ENCODE measurements at regions not wholly inside any gene's neighbourhood (a gene's known extent, or its start where the extent isn't known, plus 50 kb on each side); places are given as distances from the start of the nearest gene placed in this dataset.

- peak; percentile 10 to 59 for DNase-seq
These were observed 358.3 kb downstream of the KLF5 start for GRCh38 chr13:73417012-73417615.

DNA sequence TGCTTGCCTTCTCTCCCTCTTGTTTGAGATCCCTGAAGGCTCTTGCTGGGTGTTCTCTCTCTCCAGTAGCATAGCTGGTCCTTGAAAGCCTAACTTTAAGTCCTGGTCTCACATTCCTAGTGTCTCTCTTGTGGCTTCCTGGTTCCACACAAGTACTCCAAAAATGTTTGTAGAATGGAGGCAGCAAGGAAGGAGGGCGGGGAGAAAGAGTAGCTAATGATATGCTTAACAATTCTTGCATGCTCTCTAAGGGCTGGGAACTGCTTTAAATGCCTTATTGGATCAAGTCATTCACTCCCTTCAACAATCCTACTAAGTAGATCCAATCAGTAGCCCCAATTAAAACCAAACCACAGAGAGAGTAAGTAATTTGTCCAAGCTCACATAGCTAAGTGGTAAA lies 357.3 kb downstream of the KLF5 start:
- DNase-seq, result no peak

- DNase-seq, result no peak
These were observed 354.9 kb downstream of the KLF5 start for GRCh38 chr13:73413656-73414055.

GRCh38 chr13:73412933-73413332 lies 354.1 kb downstream of the KLF5 start:
- DNase-seq, result no peak

- DNase-seq, result no peak
These were observed 352.4 kb downstream of the KLF5 start for GRCh38 chr13:73411067-73411809.

DNA sequence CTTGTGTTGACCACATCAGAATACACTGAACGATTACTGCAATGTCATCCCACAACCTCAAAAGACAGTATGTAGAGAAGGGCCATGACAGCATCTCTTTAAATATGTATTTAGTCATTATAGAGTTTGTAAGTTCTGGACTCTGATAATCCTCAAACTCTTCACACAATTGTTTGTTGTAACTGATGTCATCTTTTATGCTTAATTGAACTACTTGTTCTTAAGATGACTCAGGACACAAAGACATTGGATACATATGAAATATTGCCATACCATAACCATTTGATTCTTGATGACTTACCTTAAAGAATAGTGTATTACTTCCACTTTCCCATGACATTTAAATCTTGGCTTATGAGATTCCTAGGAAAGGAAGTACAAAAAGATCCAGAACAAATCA lies 347.6 kb downstream of the KLF5 start:
- no peak for DNase-seq

GRCh38 chr13:73404581-73404980 lies 345.8 kb downstream of the KLF5 start:
- DNase-seq, result no peak

DNA sequence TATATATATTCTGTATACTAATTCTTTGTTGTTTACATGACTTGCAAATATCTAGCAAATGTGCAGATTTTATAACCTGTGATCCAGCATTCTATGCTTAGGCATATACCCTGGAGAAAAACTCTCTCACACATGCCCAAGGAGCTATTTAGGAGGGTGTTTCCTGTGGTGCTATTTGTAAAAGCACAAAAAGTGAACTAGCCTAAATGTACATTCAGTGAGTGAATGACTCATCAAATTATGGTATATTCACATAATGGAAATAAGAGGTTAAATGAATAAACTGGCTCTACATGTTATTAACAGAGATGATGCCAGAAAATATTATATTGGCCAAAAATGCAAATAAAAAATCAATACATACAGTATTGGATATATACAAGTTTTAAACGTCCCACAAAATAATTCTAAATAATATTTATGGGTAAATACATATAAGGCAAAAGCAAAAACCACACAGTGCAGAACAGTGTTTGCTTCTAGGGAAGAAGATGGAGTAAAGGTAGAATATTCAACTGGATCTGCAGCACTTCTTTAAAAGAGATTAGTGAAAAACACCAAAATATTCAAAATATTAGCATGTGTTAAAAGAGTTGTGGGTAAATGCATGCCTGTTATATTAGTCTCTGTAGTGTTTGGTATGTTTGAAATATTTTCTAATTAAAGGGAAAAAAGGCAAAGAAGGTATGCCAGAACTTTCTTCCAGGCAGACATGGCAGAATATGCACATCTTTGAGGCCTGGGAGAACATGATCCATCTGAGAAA lies 344.7 kb downstream of the KLF5 start:
- DNase-seq, result peak; percentile 2 to 5

DNA sequence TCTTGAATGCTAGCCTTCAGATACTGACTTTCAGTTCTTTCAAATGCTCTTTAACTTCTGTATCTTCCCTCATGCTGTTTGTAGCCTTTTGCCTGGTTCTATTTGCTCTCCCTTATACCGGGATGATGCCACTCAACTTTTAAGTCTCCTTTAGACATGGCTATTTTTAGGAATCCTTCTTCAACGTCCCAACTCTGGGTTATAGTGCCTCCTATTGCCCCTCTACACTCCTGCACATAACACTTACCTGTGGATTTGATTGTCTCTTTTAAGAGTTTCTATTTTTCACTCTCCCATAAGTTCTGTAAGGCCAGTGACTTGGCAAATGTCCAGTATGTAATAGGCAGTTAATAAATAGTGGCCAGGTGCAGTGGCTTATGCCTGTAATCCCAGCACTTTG lies 343.0 kb downstream of the KLF5 start:
- no peak for DNase-seq

DNA sequence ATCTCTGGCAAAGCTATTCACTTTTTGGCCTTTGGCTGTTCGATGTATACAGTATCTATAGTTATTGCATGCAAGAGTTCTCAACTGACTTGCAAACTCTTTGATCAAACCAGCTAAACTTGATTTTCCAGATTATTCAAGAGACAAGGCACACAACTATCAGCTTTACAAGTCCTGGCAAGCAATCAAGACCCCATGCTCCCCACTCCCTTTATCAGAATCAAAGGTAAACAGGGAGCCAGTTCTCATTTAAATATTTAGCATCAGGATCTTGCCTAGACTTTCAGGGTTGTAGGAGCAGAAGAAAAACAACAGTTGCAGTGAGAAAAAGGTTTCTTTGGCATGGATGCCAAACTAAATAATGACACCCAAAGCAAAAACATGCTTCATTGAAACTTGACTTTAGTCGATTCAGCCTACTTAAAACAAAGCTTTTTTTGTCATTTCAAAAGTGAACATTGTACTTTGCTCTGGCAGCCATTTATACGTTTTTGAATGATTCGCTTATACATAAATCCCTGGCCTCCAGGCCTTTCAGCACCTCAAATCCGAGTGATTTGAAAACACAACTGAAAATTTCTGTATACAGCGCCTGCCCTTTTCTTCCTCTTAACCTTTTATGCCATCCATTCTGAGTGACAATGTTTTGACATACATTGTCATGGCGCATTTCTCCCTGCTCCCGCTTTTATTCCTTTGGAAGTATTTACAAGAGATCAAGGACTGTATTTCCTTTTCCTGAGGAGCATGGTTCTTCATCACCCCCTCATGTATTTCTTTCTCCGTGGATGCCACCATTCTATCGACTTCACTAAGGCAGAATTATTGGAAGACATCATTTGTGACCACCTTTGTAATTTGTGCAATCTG lies 340.8 kb downstream of the KLF5 start:
- DNase-seq, result no peak

DNA sequence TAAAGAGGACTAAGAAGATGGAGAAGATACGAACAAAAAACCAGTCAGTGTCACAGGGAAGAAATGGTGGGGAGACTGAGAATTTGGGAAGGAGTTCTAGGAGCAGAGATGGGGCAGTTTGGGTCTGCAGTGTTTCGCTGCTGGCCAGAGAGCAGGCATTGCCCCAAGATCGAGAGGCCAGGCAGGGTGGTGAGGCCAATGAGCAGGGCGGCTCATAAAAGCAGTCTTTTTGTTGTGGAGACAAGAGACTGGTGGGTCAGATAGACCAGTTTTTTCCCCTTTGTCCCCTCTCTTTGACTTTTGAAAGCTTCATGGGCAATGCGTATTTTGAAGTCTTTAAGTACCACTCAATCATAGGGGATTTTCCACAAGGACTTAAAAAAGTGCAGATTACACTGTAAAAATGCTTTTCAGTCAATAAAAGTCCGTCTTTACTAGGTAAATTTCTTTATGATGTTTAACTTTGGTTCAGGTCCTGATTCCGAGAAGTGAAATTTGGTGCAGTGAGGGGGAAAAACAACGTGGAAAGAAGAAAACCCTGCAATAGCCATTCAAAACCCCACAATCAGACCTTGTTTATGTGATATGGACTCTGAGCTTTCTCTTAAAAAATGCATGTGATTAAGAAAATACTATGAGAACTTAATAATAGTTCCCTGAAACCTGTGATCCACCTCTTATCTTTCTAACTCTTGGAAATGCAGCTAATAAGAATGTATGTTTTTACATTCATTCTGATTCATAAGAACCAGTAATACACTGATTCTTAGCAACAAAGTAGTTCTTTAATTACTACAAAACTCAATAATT lies 338.9 kb downstream of the KLF5 start:
- DNase-seq, result no peak

DNA sequence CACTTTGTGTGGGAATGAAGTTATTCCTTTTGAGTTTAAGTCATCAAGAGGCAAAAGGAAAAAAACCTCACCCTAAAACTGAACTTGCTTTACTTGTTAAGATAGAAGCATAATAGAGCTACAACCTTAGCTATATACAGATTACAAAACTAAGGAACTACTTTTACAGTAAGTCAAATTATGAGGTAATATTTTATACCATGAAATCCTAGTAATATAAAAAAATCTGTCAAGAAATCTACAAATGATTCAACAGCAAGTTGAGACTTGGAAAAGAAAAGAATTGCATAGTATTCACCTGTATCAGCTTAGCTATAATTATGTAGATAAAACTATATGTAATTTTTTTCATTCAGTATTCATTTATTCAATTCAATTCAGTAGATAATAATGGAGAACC lies 335.3 kb downstream of the KLF5 start:
- no peak for DNase-seq

DNA sequence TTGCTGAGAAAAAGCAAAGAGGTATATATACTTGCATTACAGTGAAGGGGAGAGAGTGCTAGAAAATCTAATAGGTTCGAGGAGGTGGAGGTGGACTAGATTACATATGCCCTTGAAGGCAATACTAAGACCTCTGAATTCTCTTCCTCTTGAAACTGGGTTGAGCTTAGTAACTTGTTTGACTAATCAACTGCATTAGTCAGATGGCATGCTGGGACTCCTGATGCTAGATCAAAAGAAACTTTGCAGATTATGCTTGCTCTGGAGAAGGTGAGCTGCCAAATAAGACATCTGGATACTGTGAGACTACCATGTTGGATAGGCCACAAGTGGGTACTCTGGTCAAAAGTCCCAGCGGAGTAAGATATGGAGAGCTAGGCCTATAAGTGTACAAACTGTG lies 331.3 kb downstream of the KLF5 start:
- no peak for DNase-seq

DNA sequence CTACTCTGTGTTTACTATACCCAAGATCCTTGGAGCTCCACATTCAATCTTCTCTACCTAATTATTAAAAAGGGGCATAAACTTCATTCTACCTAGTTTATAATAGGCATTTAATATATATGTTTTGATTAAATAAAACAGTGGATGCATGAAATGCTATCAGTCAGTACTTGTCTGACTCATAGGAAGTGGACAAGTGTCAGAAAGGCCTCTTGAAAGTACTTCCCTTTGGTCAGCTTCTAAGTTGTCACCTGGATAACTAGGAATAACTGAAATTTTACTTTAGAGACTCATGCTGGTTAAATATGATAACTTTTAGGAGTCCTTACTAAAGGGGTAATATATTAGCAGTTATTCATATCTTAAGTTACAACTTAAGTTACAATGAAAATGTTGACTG lies 329.8 kb downstream of the KLF5 start:
- no peak for DNase-seq

GRCh38 chr13:73387318-73387717 lies 328.5 kb downstream of the KLF5 start:
- DNase-seq, result no peak

GRCh38 chr13:73385848-73386247 lies 327.0 kb downstream of the KLF5 start:
- DNase-seq, result no peak

DNA sequence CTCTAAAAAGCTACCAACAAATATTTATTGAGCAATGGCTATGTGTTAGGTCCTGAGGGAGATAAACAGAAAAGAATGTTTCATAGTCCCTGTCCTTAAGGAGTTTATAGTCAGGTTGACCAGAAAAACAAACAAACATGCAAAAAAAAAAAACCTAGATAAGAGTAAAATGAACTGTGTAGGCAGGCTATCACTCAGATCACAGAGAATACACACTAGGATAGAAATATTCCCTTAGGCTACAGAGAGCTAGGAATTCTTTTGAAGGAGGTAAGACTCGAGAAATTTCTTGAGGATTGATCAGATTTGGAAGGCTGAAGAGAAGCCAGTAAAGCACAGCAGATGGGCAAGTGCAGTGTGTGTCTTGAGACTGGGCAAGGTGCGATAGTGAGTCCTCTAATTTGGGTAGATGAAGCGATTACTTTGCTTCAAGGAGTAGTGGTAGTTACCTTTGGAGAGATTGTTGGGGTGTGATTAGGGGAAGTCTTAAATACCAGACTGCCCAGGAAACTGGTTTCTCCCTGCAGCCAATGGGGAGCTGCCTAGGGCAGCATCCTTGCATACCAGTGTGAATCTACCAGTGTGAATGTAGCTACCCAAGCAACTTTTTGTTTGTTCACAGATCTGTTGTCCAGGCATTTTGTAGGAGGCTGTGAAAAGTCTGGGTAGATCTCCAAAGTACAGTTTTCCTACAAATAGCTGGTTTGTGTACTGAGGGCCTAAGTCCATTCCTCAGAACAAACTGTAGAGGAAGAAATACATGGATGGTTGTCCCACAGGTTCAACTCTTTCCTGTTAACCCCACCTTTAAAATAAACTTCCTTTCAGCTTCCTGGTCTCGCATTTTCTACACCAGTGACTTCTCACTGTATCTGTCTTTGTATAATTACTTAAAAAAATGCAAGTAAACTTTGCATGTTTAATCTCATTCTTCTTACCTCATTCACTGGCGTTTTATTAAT lies 314.1 kb downstream of the KLF5 start:
- no peak for DNase-seq

- no peak for DNase-seq
These were observed 311.3 kb downstream of the KLF5 start for GRCh38 chr13:73370066-73370465.

- no peak for DNase-seq
These were observed 310.3 kb downstream of the KLF5 start for GRCh38 chr13:73369095-73369494.

- no peak for DNase-seq
These were observed 309.8 kb downstream of the KLF5 start for GRCh38 chr13:73368608-73369007.

DNA sequence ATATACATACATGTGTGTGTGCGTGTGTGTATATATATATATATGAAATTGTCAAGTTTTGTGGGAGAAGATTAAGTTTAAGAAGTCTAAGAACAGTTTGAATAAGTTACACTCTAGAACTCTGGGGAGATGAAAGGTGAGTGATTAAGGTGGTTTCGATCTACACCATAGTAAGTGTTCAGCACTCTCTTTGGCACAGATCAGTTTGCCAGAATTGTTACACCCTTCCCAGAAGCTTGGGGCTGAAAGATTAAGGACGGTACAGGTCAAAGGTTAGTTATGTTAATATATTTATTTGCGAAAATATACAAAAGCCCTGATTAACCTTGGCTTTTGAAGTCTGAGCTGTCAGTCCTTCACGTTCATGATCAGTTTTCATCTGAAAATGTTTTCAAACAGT lies 309.1 kb downstream of the KLF5 start:
- DNase-seq, result no peak

Measured in Kasumi-1 (cell line).